ENCODE measurements at regions not wholly inside any gene's neighbourhood (a gene's known extent, or its start where the extent isn't known, plus 50 kb on each side); places are given as distances from the start of the nearest gene placed in this dataset.
"Not testable (repeated sequence)": the region's sequence is repeated elsewhere in the genome, so short reads cannot be mapped to it uniquely, and the experiment has no call there.

GRCh38 chr18:10169814-10170213, 256.0 kb downstream of the VAPA start:
- H3K4me3 ChIP-seq = no peak overlapping the region
- DNase-seq (ENCODE audit: low spot score) = no peak
- no peak overlapping the region for H3K27ac ChIP-seq
- TF ChIP-seq CTCF (IDR thresholded peaks at IDR 0.05) = no peak

GRCh38 chr18:10170375-10170774, 256.6 kb downstream of the VAPA start:
- H3K4me3 ChIP-seq = no peak overlapping the region
- DNase-seq (ENCODE audit: low spot score) = no peak
- no peak overlapping the region for H3K27ac ChIP-seq
- no peak for TF ChIP-seq CTCF (IDR thresholded peaks at IDR 0.05)

- not testable (repeated sequence) for DNase-seq (ENCODE audit: low spot score); H3K4me3 ChIP-seq; H3K27ac ChIP-seq
Measured at GRCh38 chr18:10175333-10175732, 261.5 kb downstream of the VAPA start.

- not testable (repeated sequence) for DNase-seq (ENCODE audit: low spot score); H3K27ac ChIP-seq; H3K4me3 ChIP-seq
Measured at GRCh38 chr18:10179326-10179725, 265.5 kb downstream of the VAPA start.

- no peak for DNase-seq (ENCODE audit: low spot score)
- no peak overlapping the region for H3K27ac ChIP-seq
- TF ChIP-seq CTCF (IDR thresholded peaks at IDR 0.05) = no peak
- no peak overlapping the region for H3K4me3 ChIP-seq
Measured at GRCh38 chr18:10182009-10182624, 268.3 kb downstream of the VAPA start.

GRCh38 chr18:10184776-10185175, 269.7 kb upstream of the APCDD1 start:
- DNase-seq (ENCODE audit: low spot score) = no peak
- no peak for TF ChIP-seq CTCF (IDR thresholded peaks at IDR 0.05)
- Histone ChIP-seq H3K4me3 (no peak overlapping the region), H3K27ac (no peak overlapping the region)

- TF ChIP-seq CTCF (IDR thresholded peaks at IDR 0.05) = no peak
- Histone ChIP-seq H3K4me3 (no peak overlapping the region), H3K27ac (no peak overlapping the region)
- no peak for DNase-seq (ENCODE audit: low spot score)
Measured at GRCh38 chr18:10188971-10189810, 265.2 kb upstream of the APCDD1 start.

GRCh38 chr18:10190564-10190963, 263.9 kb upstream of the APCDD1 start:
- no peak overlapping the region for H3K4me3 ChIP-seq
- no peak for DNase-seq (ENCODE audit: low spot score)
- TF ChIP-seq CTCF (IDR thresholded peaks at IDR 0.05) = no peak
- no peak overlapping the region for H3K27ac ChIP-seq
